ENCODE measurements at regions not wholly inside any gene's neighbourhood (a gene's known extent, or its start where the extent isn't known, plus 50 kb on each side); places are given as distances from the start of the nearest gene placed in this dataset.

GRCh38 chr2:8331068-8331467, 350.8 kb upstream of the ID2 start:
- TF ChIP-seq SP1 (IDR thresholded peaks at IDR 0.05) = no peak
- no peak for TF ChIP-seq CTCF (IDR thresholded peaks at IDR 0.05; ENCODE audit: low read depth, low read length, missing input control)
- TF ChIP-seq MAX (IDR thresholded peaks at IDR 0.05) = no peak
- TF ChIP-seq ATF3 (IDR thresholded peaks at IDR 0.05) = no peak
- no peak for TF ChIP-seq REST (IDR thresholded peaks at IDR 0.05)
- no peak for TF ChIP-seq HNF4A (conservative IDR thresholded peaks at IDR 0.05)
- TF ChIP-seq JUND (IDR thresholded peaks at IDR 0.05) = no peak
- TF ChIP-seq GABPA (IDR thresholded peaks at IDR 0.05 in 1 of 2, conservative IDR thresholded peaks at IDR 0.05 in 1 of 2) = no peak
- TF ChIP-seq FOXA1 (IDR thresholded peaks at IDR 0.05) = no peak
- TF ChIP-seq RAD21 (IDR thresholded peaks at IDR 0.05) = no peak
- TF ChIP-seq TAF1 (conservative IDR thresholded peaks at IDR 0.05) = no peak
- TF ChIP-seq HNF4G (IDR thresholded peaks at IDR 0.05) = no peak
- no peak for TF ChIP-seq FOXA2 (IDR thresholded peaks at IDR 0.05)
